DND-41 (cell line): ENCODE measurements at regions not wholly inside any gene's neighbourhood (a gene's known extent, or its start where the extent isn't known, plus 50 kb on each side); places are given as distances from the start of the nearest gene placed in this dataset.

Source experiments
- EZH2 ChIP-seq: IDR thresholded peaks from 3 replicates; pipeline ENCODE4 v1.6.1; 2012; ENCODE audit warnings: borderline replicate concordance, low read depth, mild to moderate bottlenecking, moderate library complexity, low read length, inconsistent platforms; ENCODE audit not compliant: severe bottlenecking
- TF ChIP-seq, protein P1 (sequence below): IDR thresholded peaks from 2 replicates; pipeline ENCODE4 v1.5.1; 2012; ENCODE audit warnings: borderline replicate concordance, low read length, moderate library complexity, mild to moderate bottlenecking; ENCODE audit not compliant: poor library complexity, severe bottlenecking; ENCODE audit errors: extremely low read depth

GRCh38 chr1:30600258-30600657 lies 123.1 kb downstream of the MATN1 start:
- TF ChIP-seq, protein P1, sequence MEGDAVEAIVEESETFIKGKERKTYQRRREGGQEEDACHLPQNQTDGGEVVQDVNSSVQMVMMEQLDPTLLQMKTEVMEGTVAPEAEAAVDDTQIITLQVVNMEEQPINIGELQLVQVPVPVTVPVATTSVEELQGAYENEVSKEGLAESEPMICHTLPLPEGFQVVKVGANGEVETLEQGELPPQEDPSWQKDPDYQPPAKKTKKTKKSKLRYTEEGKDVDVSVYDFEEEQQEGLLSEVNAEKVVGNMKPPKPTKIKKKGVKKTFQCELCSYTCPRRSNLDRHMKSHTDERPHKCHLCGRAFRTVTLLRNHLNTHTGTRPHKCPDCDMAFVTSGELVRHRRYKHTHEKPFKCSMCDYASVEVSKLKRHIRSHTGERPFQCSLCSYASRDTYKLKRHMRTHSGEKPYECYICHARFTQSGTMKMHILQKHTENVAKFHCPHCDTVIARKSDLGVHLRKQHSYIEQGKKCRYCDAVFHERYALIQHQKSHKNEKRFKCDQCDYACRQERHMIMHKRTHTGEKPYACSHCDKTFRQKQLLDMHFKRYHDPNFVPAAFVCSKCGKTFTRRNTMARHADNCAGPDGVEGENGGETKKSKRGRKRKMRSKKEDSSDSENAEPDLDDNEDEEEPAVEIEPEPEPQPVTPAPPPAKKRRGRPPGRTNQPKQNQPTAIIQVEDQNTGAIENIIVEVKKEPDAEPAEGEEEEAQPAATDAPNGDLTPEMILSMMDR: no peak
- TF ChIP-seq EZH2: no peak
